Activated CD4-positive, alpha-beta T cell treated with anti-CD3 and anti-CD28 coated beads for 48 hours (primary cell): ENCODE measurements at regions not wholly inside any gene's neighbourhood (a gene's known extent, or its start where the extent isn't known, plus 50 kb on each side); places are given as distances from the start of the nearest gene placed in this dataset.

Source experiments
- DNase-seq: peaks from one replicate; pipeline ENCODE4 v3.0.0-alpha.2; 2020

DNA sequence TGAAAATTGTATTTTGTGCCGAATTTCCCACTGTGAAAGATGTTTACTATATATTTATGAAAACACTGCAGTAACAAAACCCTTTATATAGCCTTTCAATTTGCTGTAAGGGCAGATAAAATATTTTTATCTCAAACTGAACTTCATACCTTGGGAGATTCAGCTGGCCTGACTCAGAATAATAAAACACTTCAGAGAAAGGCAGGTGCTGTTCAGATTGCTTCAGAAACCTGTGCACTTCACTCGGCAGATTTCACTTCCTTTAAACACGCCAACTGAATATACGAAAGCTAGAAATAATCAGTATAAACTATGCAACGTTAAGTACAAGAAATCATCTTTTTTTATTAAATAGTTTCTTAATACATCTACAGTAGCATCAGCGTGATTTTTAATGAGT is 839.1 kb upstream of the RBFOX1 start:
- DNase-seq, result no peak

DNA sequence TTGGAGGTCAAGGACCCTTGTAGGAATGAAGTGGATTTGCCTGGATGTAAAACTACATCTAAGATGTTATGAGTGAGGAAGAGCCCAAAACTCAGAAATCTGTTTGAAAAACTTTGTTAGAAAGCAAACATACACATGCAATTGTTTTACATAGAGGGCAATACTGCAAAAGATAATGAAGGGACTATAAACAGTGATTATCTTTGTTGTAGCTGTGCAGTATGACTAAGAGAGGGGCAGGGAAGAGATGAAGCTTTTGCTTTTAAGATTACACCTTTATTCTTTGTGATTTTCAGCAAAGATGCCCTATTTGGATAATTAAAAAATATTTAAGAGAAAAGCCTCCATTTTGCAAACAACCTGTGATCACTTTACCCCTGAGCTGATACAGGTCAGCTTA is 839.9 kb upstream of the RBFOX1 start:
- no peak for DNase-seq

DNA sequence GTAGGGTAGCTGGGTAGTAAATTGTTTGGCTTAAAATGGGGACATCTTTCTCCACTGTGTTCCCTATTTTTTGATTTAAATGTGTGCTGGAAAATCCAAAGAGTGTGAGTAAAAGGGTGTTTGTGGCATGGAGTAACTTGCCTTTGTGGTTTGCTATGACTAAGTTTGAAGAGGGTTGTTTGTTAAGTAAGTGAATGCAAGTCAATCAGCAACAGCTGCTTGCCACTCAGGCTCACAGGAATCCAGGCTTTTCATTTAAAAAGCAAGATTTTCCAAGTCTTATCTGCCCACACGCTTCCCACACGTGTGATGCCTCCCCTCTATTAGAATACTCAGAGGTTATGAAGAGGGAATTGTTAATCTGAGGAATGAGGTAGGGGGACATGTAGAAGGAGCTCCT is 847.7 kb upstream of the RBFOX1 start:
- DNase-seq, result no peak

DNA sequence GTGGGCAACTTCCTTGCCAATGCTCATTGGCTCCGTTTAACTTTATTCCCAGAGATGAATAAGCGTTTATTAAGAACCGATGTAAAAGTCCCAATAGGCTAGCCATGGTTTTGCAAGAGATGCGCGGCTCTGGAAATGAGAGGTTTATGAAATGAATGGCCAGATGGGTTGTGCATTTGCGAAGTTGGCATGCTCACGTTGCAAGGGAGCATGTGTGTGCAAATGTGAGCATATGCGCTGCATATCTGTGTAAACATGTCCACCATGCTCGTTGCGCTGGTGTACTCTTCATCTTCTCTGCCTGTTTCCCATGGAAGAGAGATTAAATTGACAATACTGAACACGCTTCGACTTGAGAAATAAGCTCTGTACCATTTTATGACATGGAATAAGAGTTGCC is 848.6 kb upstream of the RBFOX1 start:
- DNase-seq, result no peak

DNA sequence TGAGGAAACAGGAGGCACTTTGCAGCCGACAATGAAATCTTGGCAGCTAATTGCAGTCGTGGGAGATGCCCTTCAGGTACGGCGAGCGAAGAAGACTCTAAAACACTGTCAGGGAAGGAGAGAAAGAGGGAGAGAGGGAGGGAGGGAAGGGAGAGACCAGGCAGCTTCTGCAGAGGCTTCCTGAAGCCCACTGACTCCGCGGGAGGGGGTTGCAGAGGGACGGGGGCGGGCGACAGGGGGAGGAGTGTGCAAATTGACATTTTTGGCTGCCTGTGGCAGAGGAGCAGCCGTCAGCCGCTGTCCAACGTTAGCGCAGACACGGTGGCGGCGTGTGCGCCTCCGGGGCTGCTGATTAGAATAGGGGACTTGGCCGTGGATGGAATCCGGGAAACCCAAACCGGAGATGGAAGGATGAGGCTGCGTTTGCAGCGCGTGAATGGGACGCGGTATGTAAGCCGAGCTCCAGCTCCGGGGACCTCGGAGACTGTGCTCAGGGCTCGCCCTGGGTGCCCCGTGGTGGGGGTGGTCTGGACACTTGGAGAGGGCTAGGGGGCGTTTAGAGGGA is 849.1 kb upstream of the RBFOX1 start:
- DNase-seq, result no peak

DNA sequence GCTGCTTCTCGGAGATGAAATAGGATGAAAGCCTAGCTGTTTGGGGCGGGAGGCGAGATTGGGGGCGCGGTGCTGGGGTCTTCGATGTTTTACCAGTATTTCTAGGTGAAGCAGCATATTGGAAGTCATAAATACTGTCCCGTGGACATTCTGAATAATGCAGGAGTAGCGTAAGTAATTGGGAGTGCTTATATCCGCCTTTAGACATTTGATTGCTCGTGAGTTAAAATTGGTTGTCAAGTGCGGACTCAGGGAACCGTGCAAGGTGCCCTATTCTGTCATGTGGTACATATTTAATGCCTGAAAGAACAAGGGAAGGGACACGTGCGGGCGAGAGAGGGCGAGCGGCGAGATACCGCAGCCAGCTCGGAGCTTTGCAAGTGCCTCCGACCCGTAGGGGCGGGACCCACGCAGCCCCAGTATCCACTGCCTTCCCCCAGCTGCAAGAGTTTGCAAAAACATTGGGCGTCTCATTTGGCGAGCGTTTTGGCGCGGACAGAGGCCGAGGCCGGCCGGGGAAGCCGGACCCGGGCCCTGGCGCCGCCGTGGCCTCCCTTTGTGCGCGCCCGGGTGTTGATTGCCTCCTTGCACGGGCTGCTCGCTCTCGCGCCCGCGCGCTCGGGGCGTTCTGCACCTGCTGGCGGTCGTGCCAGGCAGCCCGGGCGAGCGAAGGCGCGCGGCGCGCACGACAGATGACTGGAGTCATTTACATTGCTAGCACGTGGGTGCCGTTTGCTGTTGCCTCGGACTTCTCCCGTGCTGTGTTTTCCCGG is 849.8 kb upstream of the RBFOX1 start:
- DNase-seq, result no peak

DNA sequence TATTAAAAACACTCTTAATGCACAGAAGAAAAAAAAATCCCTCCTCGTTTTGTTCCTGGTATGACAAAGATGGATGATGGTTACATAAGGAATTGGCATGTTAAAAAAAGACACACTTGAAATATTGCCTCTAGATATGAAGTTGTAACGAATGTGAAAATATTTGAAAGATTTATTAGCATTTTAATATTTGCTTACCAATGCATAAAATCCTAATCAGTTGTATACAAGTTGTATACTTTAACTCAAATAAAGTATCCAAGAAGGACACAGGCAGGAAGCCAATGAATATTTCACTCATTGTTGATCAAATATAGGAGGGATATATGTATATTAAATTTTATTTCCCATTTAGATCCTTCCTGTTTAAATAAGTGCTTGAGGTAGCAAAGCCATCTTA is 850.8 kb upstream of the RBFOX1 start:
- DNase-seq, result no peak

DNA sequence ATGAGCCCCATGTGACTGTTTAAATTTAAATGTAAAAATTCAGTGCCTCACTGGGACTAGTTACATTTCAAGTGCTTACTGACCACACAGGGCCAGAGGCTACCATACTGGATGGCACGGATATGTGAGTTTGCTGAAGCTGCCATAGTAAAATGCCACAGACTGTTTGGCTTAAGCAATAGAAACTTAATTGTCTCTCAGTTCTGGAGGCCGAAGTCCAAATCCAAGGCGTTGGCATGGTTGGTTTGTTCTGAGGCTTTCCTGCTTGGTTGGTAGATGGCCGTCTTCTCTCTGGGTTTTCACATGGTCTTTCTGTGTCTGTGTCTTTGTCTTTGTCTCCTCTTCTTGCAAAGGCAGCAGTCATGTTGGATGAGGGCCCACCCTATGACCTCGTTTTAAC is 878.9 kb upstream of the RBFOX1 start:
- no peak for DNase-seq

DNA sequence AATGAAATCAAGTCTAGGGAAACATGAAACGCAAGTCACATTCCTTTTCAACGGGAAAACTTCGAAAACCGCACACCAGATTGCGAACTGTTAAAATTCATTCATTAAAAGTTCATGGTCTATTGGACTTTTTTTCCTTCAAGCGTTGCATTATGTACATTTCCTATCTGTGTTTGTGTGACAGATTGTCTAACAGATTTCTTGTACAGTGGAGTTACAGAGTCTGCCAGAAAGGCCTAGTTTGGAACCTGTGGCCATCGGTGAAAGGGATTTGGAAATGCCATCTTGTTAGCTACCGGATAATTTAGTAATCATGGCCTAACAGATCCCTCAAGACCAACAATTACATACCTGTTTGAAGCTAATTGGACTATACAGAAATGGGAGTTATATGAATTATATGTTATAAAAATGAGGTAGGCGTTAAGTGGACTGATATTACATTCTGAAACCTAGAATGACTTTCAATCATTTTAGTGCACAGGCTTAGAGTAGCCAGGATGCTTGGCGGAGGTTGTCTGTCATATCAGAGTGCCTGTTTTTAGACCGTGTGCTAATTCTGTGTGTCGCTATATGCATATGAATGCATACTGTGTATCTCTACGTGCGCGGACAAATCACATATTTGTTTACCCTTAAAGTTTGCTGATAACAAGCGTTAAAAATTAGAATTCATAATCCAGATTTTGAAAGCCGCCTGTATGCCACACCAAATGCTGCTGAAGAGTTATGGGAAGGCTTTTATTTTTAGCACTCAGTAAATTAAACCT is 885.4 kb upstream of the RBFOX1 start:
- no peak for DNase-seq

DNA sequence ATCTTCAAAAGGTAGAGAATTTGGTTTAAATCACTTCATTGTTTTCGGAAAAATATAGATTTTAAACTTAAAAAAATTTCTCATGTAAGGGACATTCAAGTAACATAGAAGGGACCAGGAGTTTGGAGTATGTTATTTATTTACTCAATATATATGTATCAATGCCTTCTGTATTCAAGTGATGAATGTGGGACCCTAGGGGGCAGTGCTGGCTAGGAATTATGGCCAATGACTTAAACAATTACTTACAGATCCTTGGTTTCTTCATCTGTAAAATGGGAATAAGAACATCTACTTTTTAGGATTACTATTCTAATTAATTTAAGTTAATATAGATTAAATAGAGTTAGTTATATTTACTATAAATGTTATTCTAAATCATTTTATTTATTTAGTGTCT is 886.3 kb upstream of the RBFOX1 start:
- DNase-seq, result no peak

DNA sequence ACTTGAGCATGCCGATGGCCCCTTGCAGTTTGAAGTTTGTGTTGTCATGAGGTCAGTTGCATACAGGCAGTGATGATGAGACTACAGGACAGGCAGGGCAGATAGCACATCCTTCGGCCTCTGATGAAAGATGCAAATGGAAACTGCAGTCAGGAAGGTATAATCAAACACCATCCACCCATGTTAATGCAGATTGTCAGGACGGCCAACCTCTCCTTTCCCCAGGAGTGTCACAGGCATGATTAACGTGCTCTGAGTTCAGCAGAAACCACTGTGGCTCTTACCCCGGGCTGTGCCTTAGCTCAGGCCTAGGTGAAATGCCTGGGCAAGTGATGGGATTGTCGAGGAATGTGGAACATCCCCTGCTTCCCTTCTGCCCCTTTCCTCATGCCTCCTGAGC is 893.5 kb upstream of the RBFOX1 start:
- no peak for DNase-seq

DNA sequence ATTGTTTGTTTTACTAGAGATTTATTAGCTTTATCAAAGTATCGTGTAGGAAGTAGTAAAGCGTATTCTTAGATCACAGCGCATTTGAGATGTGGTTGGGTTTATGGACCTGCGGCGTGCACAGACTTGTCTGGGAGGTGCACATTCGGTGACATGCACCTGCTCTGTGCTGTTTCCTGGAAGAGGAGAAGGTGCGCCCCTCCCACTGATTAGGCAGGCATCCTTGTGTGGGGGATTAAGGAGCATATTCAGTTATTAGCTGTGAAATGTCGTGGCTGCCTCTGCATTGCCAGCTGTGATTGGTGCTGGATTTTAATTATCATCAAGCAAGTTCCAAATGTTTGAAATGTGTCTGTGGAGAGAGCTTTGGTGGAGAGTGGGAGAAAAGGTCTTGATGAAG is 903.8 kb upstream of the RBFOX1 start:
- no peak for DNase-seq

DNA sequence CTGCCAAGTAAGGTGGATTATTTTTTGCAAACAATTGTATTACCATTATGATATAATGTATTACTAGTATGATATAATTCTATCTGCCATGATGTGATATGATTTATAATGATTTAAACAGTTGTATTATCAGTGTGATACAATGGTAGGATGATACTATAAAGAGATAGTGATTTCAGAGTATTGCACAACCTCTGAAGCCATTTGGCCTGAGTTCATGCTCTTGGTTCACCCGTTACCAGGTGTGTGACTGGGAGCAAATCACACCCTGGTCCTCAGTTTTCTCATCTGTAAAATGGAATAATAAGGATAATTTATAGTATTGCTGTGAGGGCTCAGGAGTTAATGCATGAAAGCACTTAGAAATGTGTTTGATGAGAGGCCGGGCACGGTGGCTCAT is 905.0 kb upstream of the RBFOX1 start:
- no peak for DNase-seq

DNA sequence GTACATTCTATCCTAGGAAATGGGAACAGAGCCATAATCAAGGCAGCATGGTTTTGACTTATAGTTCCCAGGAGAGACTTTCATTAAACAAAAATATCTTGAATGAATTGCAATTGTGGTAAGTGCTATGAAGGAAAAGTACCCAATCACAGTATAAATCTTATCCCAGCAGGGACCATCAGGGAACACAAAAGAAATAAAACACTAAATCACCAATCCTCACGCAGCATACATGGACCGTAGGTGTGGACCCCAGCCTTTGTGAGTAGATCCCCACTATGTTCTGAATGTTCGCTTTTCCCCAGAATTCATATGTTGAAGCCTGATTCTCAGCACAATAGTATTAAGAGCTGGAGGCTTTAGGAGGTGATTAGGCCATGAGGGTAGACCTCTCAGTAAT is 925.0 kb upstream of the RBFOX1 start:
- no peak for DNase-seq

DNA sequence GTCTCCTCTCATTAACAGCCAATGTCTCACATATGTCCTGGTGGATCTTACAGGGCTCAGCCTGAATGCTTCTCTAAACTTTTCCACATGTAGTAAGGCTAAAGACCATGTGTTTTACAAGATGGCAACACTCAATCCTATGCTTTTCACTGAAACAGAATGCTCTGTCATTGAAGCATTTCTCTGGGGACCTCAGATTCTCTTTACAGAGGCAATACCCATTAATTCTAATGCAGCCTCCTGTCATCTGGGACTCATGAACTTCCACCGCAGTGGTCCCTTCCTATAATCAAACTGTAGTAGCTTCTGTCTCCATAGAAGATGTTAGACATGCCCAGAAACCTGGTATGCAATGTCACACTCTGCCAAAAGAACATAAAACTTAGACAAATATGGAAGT is 926.6 kb upstream of the RBFOX1 start:
- no peak for DNase-seq

DNA sequence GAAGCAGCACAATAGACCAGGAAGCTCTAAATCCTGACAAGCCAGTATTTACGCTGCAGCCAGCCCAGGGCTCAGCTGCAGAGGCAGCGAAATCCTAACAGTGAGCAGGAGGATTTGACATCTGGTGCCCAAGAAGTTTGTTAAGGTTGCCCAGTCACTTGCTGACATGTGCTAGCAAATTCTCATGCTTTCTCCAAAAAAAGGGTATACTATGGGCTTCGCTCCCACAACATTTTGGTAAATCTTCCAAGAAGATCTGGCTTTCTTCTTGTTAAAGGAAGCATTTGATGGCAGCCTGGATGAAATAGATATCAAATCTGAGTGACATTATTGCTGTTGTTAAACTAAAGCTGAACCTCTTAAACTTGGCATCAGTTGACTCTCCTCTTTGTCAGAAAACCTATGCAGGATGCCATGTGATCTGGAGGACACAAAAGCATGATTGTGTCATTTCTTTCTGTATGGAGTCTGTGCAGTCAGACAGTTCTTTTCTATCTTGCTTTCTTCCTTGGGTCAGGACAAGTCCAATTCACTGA is 949.7 kb upstream of the RBFOX1 start:
- no peak for DNase-seq

DNA sequence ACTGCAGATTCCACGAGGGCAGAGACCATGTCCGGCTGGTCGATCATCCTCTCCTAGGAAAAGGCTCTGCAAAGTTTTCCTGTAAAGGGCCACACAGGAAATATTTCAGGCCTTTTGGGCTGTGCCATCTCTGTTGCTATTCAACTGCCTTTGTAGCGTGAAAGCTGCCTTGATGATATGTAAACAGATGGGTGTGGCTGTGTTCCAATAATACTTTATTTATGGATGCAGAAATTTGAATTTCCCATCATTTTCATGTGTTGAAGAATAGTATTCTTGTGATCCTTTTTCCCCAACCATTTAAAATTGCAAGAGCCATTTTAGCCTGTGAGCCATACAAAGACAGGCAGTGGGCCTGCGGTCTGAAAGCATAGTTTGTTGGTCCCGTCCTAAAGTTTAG is 950.7 kb upstream of the RBFOX1 start:
- DNase-seq, result no peak

DNA sequence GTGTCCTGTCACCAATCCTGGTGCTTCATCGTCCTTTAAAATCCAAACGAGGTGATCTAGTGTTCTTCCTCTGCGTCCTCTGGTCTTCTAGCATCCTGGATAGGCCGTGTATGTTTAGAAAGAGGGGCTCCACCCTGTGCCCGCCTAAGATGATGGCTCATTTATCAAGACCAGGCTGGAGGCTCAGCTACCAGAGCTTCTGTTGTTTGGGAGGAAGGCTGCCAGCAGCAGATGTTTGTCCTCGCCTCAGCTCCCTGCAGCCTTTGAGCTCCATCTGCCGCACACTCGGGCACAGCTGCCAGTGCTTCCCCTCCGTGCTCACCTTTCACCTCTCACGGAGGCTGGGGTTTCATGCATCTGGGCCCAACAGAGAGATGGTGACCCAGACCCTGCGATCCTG is 954.7 kb upstream of the RBFOX1 start:
- no peak for DNase-seq

DNA sequence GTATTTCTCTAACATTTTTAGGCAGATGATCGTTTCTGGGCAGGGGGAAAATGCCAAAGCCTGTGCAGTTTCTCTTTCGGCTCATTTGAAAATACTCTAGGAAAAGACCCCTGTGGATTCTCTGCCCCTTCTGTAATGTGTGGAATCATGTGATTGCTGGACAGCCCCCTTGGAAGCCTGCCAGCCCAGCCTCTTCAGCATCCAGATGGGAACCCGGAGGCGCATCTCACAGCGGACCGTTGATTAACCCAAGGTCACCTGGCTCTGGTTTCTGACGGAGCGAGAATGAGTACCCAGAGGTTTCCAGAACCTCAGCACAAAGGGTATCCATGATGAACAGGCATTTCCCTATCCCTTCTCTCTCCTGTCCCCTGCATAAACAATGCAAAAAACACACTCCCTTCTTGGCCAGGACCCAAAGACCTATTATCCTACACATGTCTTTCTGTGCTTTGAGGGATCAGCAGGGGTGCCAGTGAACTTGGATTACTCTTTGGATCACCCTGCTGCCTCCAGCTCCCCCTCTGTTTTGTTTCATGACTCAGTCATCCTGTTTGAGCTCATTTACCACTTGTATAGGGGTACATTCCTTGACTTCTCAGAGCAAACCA is 957.1 kb upstream of the RBFOX1 start:
- no peak for DNase-seq

DNA sequence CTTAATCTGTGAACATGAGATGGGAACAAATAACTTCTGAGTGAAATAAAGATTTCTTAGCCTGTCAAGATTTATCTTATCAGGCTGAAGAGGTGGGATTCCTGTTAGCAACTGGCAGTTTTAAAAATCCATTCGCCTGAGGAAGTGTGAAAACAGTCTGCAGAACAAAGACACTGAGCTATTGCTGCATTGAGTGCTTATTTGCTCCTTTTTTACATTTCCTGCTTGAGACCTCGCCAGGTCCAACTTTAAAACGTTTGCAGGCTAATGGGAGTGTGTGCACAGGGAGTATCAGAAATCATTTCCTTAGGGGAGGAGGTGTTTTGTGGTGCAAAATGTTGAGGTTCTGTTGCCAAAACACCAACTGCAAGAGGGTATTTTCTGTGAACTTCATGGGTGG is 957.8 kb upstream of the RBFOX1 start:
- DNase-seq, result no peak

DNA sequence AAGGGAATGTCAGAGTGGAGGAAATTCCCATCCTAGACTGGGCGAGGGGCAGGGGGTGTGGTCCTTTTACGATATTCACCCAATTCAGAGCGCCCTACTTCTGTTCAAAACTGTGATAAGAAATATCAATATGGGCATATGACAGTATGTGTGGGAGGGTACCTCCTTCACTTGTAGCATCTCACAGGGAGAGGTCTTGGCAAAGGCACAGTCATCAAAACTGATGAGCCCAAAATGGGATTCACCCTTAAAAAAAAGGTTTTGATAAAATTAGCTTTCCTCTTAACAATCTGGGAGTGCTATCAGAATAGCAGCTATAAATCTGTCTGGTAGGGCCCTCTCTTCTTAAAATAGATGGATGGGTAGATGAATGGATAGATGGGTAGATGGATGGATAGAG is 967.8 kb upstream of the RBFOX1 start:
- DNase-seq, result no peak

DNA sequence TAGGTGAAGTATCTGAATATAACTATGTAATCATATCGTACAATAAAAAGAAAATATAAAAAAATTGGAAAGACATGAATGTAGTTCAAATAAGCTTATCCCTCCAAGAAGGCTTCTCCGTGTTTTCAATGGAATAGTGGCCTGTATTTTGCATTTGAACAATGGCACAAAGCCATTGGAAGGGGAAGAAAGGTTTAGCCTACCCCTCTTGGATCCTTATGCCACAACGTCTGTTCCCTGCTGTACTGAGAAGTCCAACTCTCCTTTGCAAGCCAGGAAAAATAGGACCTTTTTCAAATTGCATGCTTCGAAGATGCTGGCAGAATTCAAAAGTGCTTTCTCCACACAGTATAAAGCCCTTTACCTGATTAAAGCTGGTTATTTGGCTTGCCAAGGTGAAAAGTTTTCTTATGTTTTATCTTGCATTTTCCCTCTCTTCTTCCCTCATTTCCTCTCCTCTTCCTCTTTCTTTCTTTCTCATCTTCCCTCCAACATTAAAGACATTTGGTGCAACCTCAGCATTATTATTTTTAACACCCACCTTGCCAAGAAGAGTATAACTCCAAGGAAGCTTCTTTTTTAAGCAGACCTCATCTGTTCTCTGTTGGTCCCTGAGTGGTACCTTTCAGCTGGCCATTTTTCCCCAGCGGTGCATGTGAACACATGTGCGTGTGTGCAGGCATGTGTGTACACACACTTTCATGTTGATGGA is 968.6 kb upstream of the RBFOX1 start:
- no peak for DNase-seq

DNA sequence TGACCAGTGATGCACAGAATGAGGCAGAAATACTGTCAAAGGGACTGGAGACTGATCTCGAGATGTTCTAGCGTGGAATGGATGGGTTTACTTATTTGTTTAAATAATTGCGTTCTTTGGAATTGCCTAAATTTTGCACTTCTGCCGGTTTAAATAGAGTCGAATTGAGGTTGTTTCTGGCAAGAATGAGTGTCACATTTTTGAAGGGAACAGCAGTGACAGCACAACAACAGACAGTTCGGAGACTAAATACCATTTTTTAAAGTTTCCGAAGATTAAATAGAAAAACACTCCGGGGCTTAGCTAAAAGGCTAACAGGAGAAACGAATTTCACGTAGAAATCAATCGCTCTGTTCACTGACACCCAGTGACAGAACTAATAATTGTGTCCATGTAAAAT is 969.2 kb upstream of the RBFOX1 start:
- DNase-seq, result no peak
